Endometrial microvascular endothelial cells (primary cell): ENCODE measurements at regions not wholly inside any gene's neighbourhood (a gene's known extent, or its start where the extent isn't known, plus 50 kb on each side); places are given as distances from the start of the nearest gene placed in this dataset.

ENCODE experiments used
- in situ Hi-C: cut with HindIII; loops from 2 replicates; pipeline ENCODE4 v1.10.0; 2017; ENCODE audit warnings: low sequenced_read_pairs, low pct_unique_long_range_greater_than_20kb; ENCODE audit errors: inconsistent ontology term

GRCh38 chr13:33707449-33707848 is 110.5 kb upstream of the RFC3 start:
- in situ Hi-C loops: no loop called here

GRCh38 chr13:33710924-33711323 is 107.0 kb upstream of the RFC3 start:
- in situ Hi-C loops: no loop called here

GRCh38 chr13:33711436-33711835 is 106.5 kb upstream of the RFC3 start:
- in situ Hi-C loops: no loop called here

- in situ Hi-C loops: no loop called here
These were observed 100.2 kb upstream of the RFC3 start for GRCh38 chr13:33717775-33718174.

- in situ Hi-C loops: no loop called here
These were observed 96.2 kb upstream of the RFC3 start for GRCh38 chr13:33721724-33722123.

- in situ Hi-C loops: no loop called here
These were observed 95.6 kb upstream of the RFC3 start for GRCh38 chr13:33722216-33722915.

- in situ Hi-C loops: no loop called here
These were observed 94.6 kb upstream of the RFC3 start for GRCh38 chr13:33723365-33723764.

- in situ Hi-C loops: no loop called here
These were observed 94.0 kb upstream of the RFC3 start for GRCh38 chr13:33723772-33724435.

- in situ Hi-C loops: no loop called here
These were observed 92.6 kb upstream of the RFC3 start for GRCh38 chr13:33725340-33725739.

GRCh38 chr13:33727297-33728083 is 90.5 kb upstream of the RFC3 start:
- in situ Hi-C loops: no loop called here

GRCh38 chr13:33728271-33729037 is 89.5 kb upstream of the RFC3 start:
- in situ Hi-C loops: no loop called here

GRCh38 chr13:33730147-33730546 is 87.8 kb upstream of the RFC3 start:
- in situ Hi-C loops: no loop called here

GRCh38 chr13:33730619-33731018 is 87.3 kb upstream of the RFC3 start:
- in situ Hi-C loops: no loop called here

GRCh38 chr13:33735276-33735675 is 82.7 kb upstream of the RFC3 start:
- in situ Hi-C loops: no loop called here

- in situ Hi-C loops: no loop called here
These were observed 78.7 kb upstream of the RFC3 start for GRCh38 chr13:33739254-33739653.

- in situ Hi-C loops: no loop called here
These were observed 77.8 kb upstream of the RFC3 start for GRCh38 chr13:33740134-33740538.

GRCh38 chr13:33742321-33742720 is 75.6 kb upstream of the RFC3 start:
- in situ Hi-C loops: no loop called here

- in situ Hi-C loops: no loop called here
These were observed 74.2 kb upstream of the RFC3 start for GRCh38 chr13:33743438-33744368.
